ENCODE measurements at regions not wholly inside any gene's neighbourhood (a gene's known extent, or its start where the extent isn't known, plus 50 kb on each side); places are given as distances from the start of the nearest gene placed in this dataset.

DNA sequence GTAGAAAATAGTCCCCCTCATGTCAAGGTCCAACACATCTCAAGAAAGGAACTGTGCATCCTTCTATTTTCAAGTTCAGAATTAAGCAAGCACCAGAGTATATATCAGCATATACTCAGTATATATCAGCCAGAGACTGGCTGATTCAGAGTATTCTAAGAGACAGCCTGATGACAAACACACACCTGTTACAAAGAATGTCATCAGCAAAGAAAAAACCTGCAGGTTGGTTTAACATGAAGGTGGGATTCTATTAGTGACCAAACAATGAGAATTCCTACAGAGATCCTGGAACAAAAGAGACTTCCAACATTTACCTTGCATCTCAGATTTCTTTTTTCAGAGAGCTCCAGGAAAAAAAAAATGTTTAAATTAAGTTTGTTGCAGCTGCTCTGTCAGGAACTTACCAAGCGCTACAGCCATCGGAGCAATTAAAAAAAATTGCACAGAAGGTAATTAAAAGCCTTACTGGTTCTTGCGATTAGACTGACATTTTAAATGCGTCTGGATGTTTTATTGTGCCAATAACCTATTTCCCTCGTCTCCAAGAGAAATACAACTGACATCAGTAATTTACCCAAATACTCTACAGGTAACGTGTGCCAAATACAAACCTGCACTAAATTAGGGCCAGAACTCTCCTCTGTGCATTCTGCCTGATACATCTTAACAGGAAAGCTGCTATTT is 218.1 kb downstream of the HNMT start:
- WGBS, 2 donors (ENCODE audit: low coverage in 1 of 2): 37 to 59% methylated on average over 6 of the region's 6 CpGs
- no peak for DNase-seq
- Histone ChIP-seq H3K9me3 (no peaks in the 10 kb centered on the region), H3K4me1 (no peaks in the 10 kb centered on the region), H3K27me3 (no peaks in the 10 kb centered on the region), H3K4me3 (no peak overlapping the region), H3K36me3 (no peaks in the 10 kb centered on the region), H3K27ac (no peak overlapping the region)
- TF ChIP-seq EP300 (IDR thresholded peaks at IDR 0.05; ENCODE audit: low read depth): no peak
- TF ChIP-seq CTCF (IDR thresholded peaks at IDR 0.05): no peak
- TF ChIP-seq POLR2AphosphoS5 (IDR thresholded peaks at IDR 0.05): no peak
- TF ChIP-seq POLR2A (IDR thresholded peaks at IDR 0.05): no peak
- in situ Hi-C loops (cut with MboI; ENCODE audit: low pct_ligation_motif_present in 1 of 4, low pct_unique_long_range_greater_than_20kb in 1 of 4, low sequenced_read_pairs in 3 of 4) (no loop called here), intact Hi-C loops (cut with DNase I; ENCODE audit: low total_unique reads) (no loop called here)

GRCh38 chr2:138182937-138183312 is 218.7 kb downstream of the HNMT start:
- TF ChIP-seq POLR2A (IDR thresholded peaks at IDR 0.05) (no peak), POLR2AphosphoS5 (IDR thresholded peaks at IDR 0.05) (no peak), EP300 (IDR thresholded peaks at IDR 0.05; ENCODE audit: low read depth) (no peak), CTCF (IDR thresholded peaks at IDR 0.05) (no peak)
- H3K27ac ChIP-seq: no peak overlapping the region
- no peak overlapping the region for H3K4me3 ChIP-seq
- no peaks in the 10 kb centered on the region for H3K36me3 ChIP-seq
- H3K4me1 ChIP-seq: no peaks in the 10 kb centered on the region
- in situ Hi-C loops (cut with MboI; ENCODE audit: low pct_ligation_motif_present in 1 of 4, low pct_unique_long_range_greater_than_20kb in 1 of 4, low sequenced_read_pairs in 3 of 4): no loop called here
- DNase-seq: no peak
- no peaks in the 10 kb centered on the region for H3K27me3 ChIP-seq
- H3K9me3 ChIP-seq: no peaks in the 10 kb centered on the region
- intact Hi-C loops (cut with DNase I; ENCODE audit: low total_unique reads): no loop called here

DNA sequence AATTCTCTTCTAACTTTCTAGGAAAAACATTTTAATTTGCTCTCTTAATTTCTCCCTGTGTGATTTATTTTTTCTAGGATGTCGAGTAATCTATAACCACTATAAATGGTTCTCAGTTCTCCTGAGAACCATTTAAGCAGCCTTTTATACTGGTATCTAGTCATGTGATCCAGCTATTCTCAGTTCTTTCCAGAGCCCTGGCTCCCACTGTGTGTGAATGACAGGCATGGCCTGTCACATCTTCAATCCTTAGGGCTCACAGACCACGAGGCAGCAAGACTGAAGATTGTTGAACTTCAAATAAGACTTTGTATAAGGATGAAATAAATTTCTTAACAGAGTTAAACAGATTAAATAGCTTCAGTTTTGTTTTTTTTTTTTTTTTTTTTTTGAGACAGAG is 219.4 kb downstream of the HNMT start:
- no peak overlapping the region for H3K4me3 ChIP-seq
- intact Hi-C loops (cut with DNase I; ENCODE audit: low total_unique reads) (no loop called here), in situ Hi-C loops (cut with MboI; ENCODE audit: low pct_ligation_motif_present in 1 of 4, low pct_unique_long_range_greater_than_20kb in 1 of 4, low sequenced_read_pairs in 3 of 4) (no loop called here)
- no peaks in the 10 kb centered on the region for H3K9me3 ChIP-seq
- TF ChIP-seq POLR2AphosphoS5 (IDR thresholded peaks at IDR 0.05): no peak
- TF ChIP-seq POLR2A (IDR thresholded peaks at IDR 0.05): no peak
- TF ChIP-seq CTCF (IDR thresholded peaks at IDR 0.05): no peak
- no peak for TF ChIP-seq EP300 (IDR thresholded peaks at IDR 0.05; ENCODE audit: low read depth)
- H3K27ac ChIP-seq: no peak overlapping the region
- WGBS, 2 donors (ENCODE audit: low coverage in 1 of 2): 76 to 94% methylated on average over 2 of the region's 2 CpGs
- DNase-seq: no peak
- no peaks in the 10 kb centered on the region for H3K4me1 ChIP-seq
- H3K36me3 ChIP-seq: no peaks in the 10 kb centered on the region
- no peaks in the 10 kb centered on the region for H3K27me3 ChIP-seq

- Histone ChIP-seq H3K27ac (no peak overlapping the region), H3K9me3 (no peaks in the 10 kb centered on the region), H3K4me3 (no peak overlapping the region), H3K4me1 (no peaks in the 10 kb centered on the region), H3K27me3 (no peaks in the 10 kb centered on the region), H3K36me3 (no peaks in the 10 kb centered on the region)
- intact Hi-C loops (cut with DNase I; ENCODE audit: low total_unique reads): no loop called here
- WGBS, 2 donors (ENCODE audit: low coverage in 1 of 2): 72 to 100% methylated on average over 1 of the region's 1 CpG
- TF ChIP-seq POLR2A (IDR thresholded peaks at IDR 0.05) (no peak), POLR2AphosphoS5 (IDR thresholded peaks at IDR 0.05) (no peak), CTCF (IDR thresholded peaks at IDR 0.05) (no peak), EP300 (IDR thresholded peaks at IDR 0.05; ENCODE audit: low read depth) (no peak)
- in situ Hi-C loops (cut with MboI; ENCODE audit: low pct_ligation_motif_present in 1 of 4, low pct_unique_long_range_greater_than_20kb in 1 of 4, low sequenced_read_pairs in 3 of 4): no loop called here
- no peak for DNase-seq
These were observed 220.2 kb downstream of the HNMT start for GRCh38 chr2:138184428-138184827.

Data from transverse colon (tissue), 4 donors.